ENCODE measurements at regions not wholly inside any gene's neighbourhood (a gene's known extent, or its start where the extent isn't known, plus 50 kb on each side); places are given as distances from the start of the nearest gene placed in this dataset.

GRCh38 chr9:99438596-99438995, 216.5 kb downstream of the SEC61B start:
- TF ChIP-seq CTCF (IDR thresholded peaks at IDR 0.05; ENCODE audit: borderline replicate concordance, extremely low read depth, low read length, poor library complexity, severe bottlenecking) (no peak), EZH2 (IDR thresholded peaks at IDR 0.05; ENCODE audit: borderline replicate concordance, low read depth, low read length, severe bottlenecking) (no peak)

Data from DND-41 (cell line).